ENCODE measurements at regions not wholly inside any gene's neighbourhood (a gene's known extent, or its start where the extent isn't known, plus 50 kb on each side); places are given as distances from the start of the nearest gene placed in this dataset.

GRCh38 chr6:3640868-3641267 is 110.6 kb downstream of the PXDC1 start:
- no peak overlapping the region for H3K4me3 Mint-ChIP-seq
- Histone ChIP-seq H3K27ac (ENCODE audit: low read length) (no peak overlapping the region), H3K27me3 (ENCODE audit: control insufficient read depth, insufficient read depth, low read length) (no peaks in the 10 kb centered on the region), H3K36me3 (ENCODE audit: control insufficient read depth, insufficient read depth, low read length) (no peaks in the 10 kb centered on the region), H3K4me1 (ENCODE audit: control insufficient read depth, insufficient read depth, low read length) (no peaks in the 10 kb centered on the region), H3K9me3 (ENCODE audit: control insufficient read depth, insufficient read depth, low read length) (no peaks in the 10 kb centered on the region), H3K4me3 (ENCODE audit: low read length) (no peak overlapping the region)
- no peaks in the 10 kb centered on the region for H3K4me1 Mint-ChIP-seq
- TF ChIP-seq, protein P1, sequence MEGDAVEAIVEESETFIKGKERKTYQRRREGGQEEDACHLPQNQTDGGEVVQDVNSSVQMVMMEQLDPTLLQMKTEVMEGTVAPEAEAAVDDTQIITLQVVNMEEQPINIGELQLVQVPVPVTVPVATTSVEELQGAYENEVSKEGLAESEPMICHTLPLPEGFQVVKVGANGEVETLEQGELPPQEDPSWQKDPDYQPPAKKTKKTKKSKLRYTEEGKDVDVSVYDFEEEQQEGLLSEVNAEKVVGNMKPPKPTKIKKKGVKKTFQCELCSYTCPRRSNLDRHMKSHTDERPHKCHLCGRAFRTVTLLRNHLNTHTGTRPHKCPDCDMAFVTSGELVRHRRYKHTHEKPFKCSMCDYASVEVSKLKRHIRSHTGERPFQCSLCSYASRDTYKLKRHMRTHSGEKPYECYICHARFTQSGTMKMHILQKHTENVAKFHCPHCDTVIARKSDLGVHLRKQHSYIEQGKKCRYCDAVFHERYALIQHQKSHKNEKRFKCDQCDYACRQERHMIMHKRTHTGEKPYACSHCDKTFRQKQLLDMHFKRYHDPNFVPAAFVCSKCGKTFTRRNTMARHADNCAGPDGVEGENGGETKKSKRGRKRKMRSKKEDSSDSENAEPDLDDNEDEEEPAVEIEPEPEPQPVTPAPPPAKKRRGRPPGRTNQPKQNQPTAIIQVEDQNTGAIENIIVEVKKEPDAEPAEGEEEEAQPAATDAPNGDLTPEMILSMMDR (IDR thresholded peaks at IDR 0.05) = no peak
- H3K36me3 Mint-ChIP-seq = no peaks in the 10 kb centered on the region
- 60% methylated on average over 1 of the region's 2 CpGs for WGBS (ENCODE audit: insufficient coverage)
- DNase-seq (no peak), ATAC-seq (no peak)
- H3K27ac Mint-ChIP-seq = no peak overlapping the region
- no peaks in the 10 kb centered on the region for H3K9me3 Mint-ChIP-seq
- H3K27me3 Mint-ChIP-seq (ENCODE audit: low read depth in 2 of 2) = peaks cover 9 to 35% of the 10 kb centered on the region in 2 donors
- intact Hi-C loops (cut with micrococcal nuclease) = no loop called here

- H3K4me3 ChIP-seq (ENCODE audit: low read length) = no peak overlapping the region
- 92% methylated on average over 3 of the region's 4 CpGs for WGBS (ENCODE audit: insufficient coverage)
- no peak overlapping the region for H3K27ac ChIP-seq (ENCODE audit: low read length)
- DNase-seq (no peak), ATAC-seq (no peak)
- no peaks in the 10 kb centered on the region for H3K27me3 ChIP-seq (ENCODE audit: control insufficient read depth, insufficient read depth, low read length)
- Mint-ChIP-seq H3K27me3 (ENCODE audit: low read depth in 2 of 2) (peaks cover 5 to 43% of the 10 kb centered on the region in 2 donors), H3K27ac (no peak overlapping the region), H3K4me3 (no peak overlapping the region), H3K36me3 (no peaks in the 10 kb centered on the region), H3K4me1 (no peaks in the 10 kb centered on the region), H3K9me3 (no peaks in the 10 kb centered on the region)
- no peaks in the 10 kb centered on the region for H3K9me3 ChIP-seq (ENCODE audit: control insufficient read depth, insufficient read depth, low read length)
- no peaks in the 10 kb centered on the region for H3K4me1 ChIP-seq (ENCODE audit: control insufficient read depth, insufficient read depth, low read length)
- intact Hi-C loops (cut with micrococcal nuclease) = no loop called here
- TF ChIP-seq, protein P1 (IDR thresholded peaks at IDR 0.05) = no peak
- no peaks in the 10 kb centered on the region for H3K36me3 ChIP-seq (ENCODE audit: control insufficient read depth, insufficient read depth, low read length)
Measured at GRCh38 chr6:3638662-3639061, 112.9 kb downstream of the PXDC1 start.

DNA sequence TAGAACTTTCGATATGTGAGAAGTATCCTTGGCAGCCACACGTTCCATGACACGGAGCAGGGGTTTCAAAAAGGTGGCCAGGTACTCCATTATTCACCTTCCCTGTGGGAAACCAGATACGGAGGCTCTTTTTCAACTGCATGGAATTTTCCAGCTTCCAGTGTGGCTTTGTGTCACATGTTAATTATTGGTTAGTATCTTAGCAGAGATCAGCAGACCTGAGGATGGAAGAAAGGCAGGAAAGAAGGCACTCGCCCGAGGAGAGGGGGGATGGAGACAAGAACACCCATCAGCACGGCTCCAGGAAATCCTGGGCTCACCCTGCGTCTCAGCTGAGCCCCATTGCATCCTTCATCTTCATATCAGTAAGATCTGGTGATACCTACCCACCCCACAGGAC is 115.5 kb downstream of the PXDC1 start:
- no peak overlapping the region for H3K4me3 Mint-ChIP-seq
- no peaks in the 10 kb centered on the region for H3K36me3 Mint-ChIP-seq
- Histone ChIP-seq H3K4me3 (ENCODE audit: low read length) (no peak overlapping the region), H3K27me3 (ENCODE audit: control insufficient read depth, insufficient read depth, low read length) (no peaks in the 10 kb centered on the region), H3K9me3 (ENCODE audit: control insufficient read depth, insufficient read depth, low read length) (no peaks in the 10 kb centered on the region), H3K27ac (ENCODE audit: low read length) (no peak overlapping the region), H3K36me3 (ENCODE audit: control insufficient read depth, insufficient read depth, low read length) (no peaks in the 10 kb centered on the region), H3K4me1 (ENCODE audit: control insufficient read depth, insufficient read depth, low read length) (no peaks in the 10 kb centered on the region)
- intact Hi-C loops (cut with micrococcal nuclease) = no loop called here
- no peak for DNase-seq
- no peak overlapping the region for H3K27ac Mint-ChIP-seq
- TF ChIP-seq, protein P1 (IDR thresholded peaks at IDR 0.05) = no peak
- WGBS (ENCODE audit: insufficient coverage) = 93% methylated on average over 4 of the region's 8 CpGs
- H3K9me3 Mint-ChIP-seq = no peaks in the 10 kb centered on the region
- H3K4me1 Mint-ChIP-seq = no peaks in the 10 kb centered on the region
- no peak for ATAC-seq
- H3K27me3 Mint-ChIP-seq (ENCODE audit: low read depth in 2 of 2) = peaks cover 0 to 29% of the 10 kb centered on the region in 2 donors

DNA sequence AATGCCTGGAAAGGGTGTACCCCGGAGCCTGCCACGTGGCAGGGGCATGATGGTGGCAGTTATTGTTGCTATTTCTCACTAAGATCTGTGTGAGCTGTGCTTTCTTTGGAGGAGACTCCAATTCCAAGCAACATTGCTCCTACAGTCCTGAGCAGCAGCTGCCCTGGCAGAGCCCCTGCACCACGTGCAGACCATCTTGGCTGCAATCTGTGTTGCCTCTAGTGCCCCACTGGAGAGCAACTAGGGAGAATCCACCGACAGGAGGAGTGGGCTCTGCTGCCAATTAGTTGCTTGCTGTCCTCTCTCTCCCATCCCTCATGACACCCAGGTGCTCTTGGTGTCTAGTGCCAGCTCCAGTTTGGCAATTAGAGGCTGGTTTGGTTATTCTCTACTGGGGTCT is 116.0 kb downstream of the PXDC1 start:
- Mint-ChIP-seq H3K27ac (no peak overlapping the region), H3K9me3 (no peaks in the 10 kb centered on the region), H3K4me3 (no peak overlapping the region), H3K27me3 (ENCODE audit: low read depth in 2 of 2) (peaks cover 2 to 23% of the 10 kb centered on the region in 2 donors), H3K4me1 (no peaks in the 10 kb centered on the region), H3K36me3 (no peaks in the 10 kb centered on the region)
- H3K27me3 ChIP-seq (ENCODE audit: control insufficient read depth, insufficient read depth, low read length) = no peaks in the 10 kb centered on the region
- no peak for DNase-seq
- WGBS (ENCODE audit: insufficient coverage) = 86% methylated on average over 4 of the region's 4 CpGs
- intact Hi-C loops (cut with micrococcal nuclease) = no loop called here
- TF ChIP-seq, protein P1 (IDR thresholded peaks at IDR 0.05) = no peak
- no peaks in the 10 kb centered on the region for H3K36me3 ChIP-seq (ENCODE audit: control insufficient read depth, insufficient read depth, low read length)
- no peaks in the 10 kb centered on the region for H3K9me3 ChIP-seq (ENCODE audit: control insufficient read depth, insufficient read depth, low read length)
- H3K4me3 ChIP-seq (ENCODE audit: low read length) = no peak overlapping the region
- no peak for ATAC-seq
- no peak overlapping the region for H3K27ac ChIP-seq (ENCODE audit: low read length)
- H3K4me1 ChIP-seq (ENCODE audit: control insufficient read depth, insufficient read depth, low read length) = no peaks in the 10 kb centered on the region

Data from natural killer cell (primary cell).